Neuronal stem cell (in vitro differentiated cells): ENCODE measurements at regions not wholly inside any gene's neighbourhood (a gene's known extent, or its start where the extent isn't known, plus 50 kb on each side); places are given as distances from the start of the nearest gene placed in this dataset.

Source experiments
- DNase-seq: peaks from one replicate; pipeline ENCODE4 v3.0.0-alpha.2; 2013; ENCODE audit warnings: low spot score
- H2AFZ ChIP-seq: one replicate; pipeline ENCODE4 v1.6.1; 2013; ENCODE audit warnings: mild to moderate bottlenecking, low read length, inconsistent platforms
- H2AK5ac ChIP-seq: 2 replicates; pipeline ENCODE4 v1.6.1; 2013; ENCODE audit warnings: low read depth, mild to moderate bottlenecking, inconsistent platforms, low read length, moderate library complexity, mixed read lengths
- H2BK120ac ChIP-seq: 2 replicates; pipeline ENCODE4 v1.6.1; 2013; ENCODE audit warnings: low read depth, mild to moderate bottlenecking, inconsistent platforms, low read length, moderate library complexity, mixed read lengths
- H2BK12ac ChIP-seq: one replicate; pipeline ENCODE4 v1.6.1; 2013; ENCODE audit warnings: low read length, inconsistent platforms
- H2BK15ac ChIP-seq: 2 replicates; pipeline ENCODE4 v1.6.1; 2013; ENCODE audit warnings: mild to moderate bottlenecking, low read length, inconsistent platforms, mixed read lengths
- H2BK5ac ChIP-seq: one replicate; pipeline ENCODE4 v1.6.1; 2013; ENCODE audit warnings: inconsistent platforms, mild to moderate bottlenecking, low read length, moderate library complexity
- H3K14ac ChIP-seq: one replicate; pipeline ENCODE4 v1.6.1; 2013; ENCODE audit warnings: low read length, inconsistent platforms
- H3K18ac ChIP-seq: 2 replicates; pipeline ENCODE4 v1.6.1; 2013; ENCODE audit warnings: low read length, inconsistent platforms
- H3K23ac ChIP-seq: 2 replicates; pipeline ENCODE4 v1.6.1; 2013; ENCODE audit warnings: low read depth, mild to moderate bottlenecking, mixed read lengths, low read length, inconsistent platforms; ENCODE audit not compliant: poor library complexity
- H3K27ac ChIP-seq: replicated peaks from 3 replicates; pipeline ENCODE4 v1.5.1; 2013; ENCODE audit warnings: low read length, inconsistent platforms
- H3K27me3 ChIP-seq, 3 experiments: 2 replicates each; pipeline ENCODE4 v1.6.1; 2013; ENCODE audit warnings: low read length in 3 of 3, mild to moderate bottlenecking in 2 of 3, inconsistent platforms in 1 of 3, low read depth in 1 of 3, mixed read lengths in 1 of 3, moderate library complexity in 1 of 3; ENCODE audit not compliant: control insufficient read depth in 3 of 3, insufficient read depth in 3 of 3
- H3K36me3 ChIP-seq, 2 donors: replicated peaks in 1 of 2; 2 replicates each; pipeline ENCODE4 v1.6.1; 2013; ENCODE audit warnings: low read length in 2 of 2; ENCODE audit not compliant: control insufficient read depth in 2 of 2, insufficient read depth in 2 of 2
- H3K4ac ChIP-seq: 2 replicates; pipeline ENCODE4 v1.6.1; 2013; ENCODE audit warnings: inconsistent platforms, mild to moderate bottlenecking, low read length, moderate library complexity
- H3K4me1 ChIP-seq, 2 donors: 1 replicate in 1 of 2; 2 replicates in 1 of 2; pipeline ENCODE4 v1.6.1; 2013; ENCODE audit warnings: low read length in 2 of 2, low read depth in 1 of 2; ENCODE audit not compliant: control insufficient read depth in 2 of 2, insufficient read depth in 1 of 2
- H3K4me2 ChIP-seq: one replicate; pipeline ENCODE4 v1.6.1; 2013; ENCODE audit warnings: mild to moderate bottlenecking, low read length, inconsistent platforms; ENCODE audit not compliant: insufficient read depth, poor library complexity, severe bottlenecking
- H3K4me3 ChIP-seq, 2 donors: 2 replicates each; pipeline ENCODE4 v1.5.1; 2013; ENCODE audit warnings: low read length in 2 of 2, mild to moderate bottlenecking in 2 of 2, inconsistent platforms in 1 of 2, moderate library complexity in 1 of 2
- H3K79me1 ChIP-seq: one replicate; pipeline ENCODE4 v1.6.1; 2013; ENCODE audit warnings: low read depth, mild to moderate bottlenecking, inconsistent platforms, low read length, moderate library complexity
- H3K9ac ChIP-seq: one replicate; pipeline ENCODE4 v1.6.1; 2013; ENCODE audit warnings: mild to moderate bottlenecking, low read depth, low read length, inconsistent platforms; ENCODE audit not compliant: poor library complexity
- H3K9me3 ChIP-seq, 2 donors: replicated peaks in 1 of 2; 2 replicates each; pipeline versions ENCODE3 to v1.6.1; 2013; ENCODE audit warnings: low read length in 2 of 2, mild to moderate bottlenecking in 2 of 2, inconsistent platforms in 1 of 2, low read depth in 1 of 2, mixed read lengths in 1 of 2, moderate library complexity in 1 of 2; ENCODE audit not compliant: control insufficient read depth in 2 of 2, insufficient read depth in 1 of 2
- H4K8ac ChIP-seq: one replicate; pipeline ENCODE4 v1.6.1; 2013; ENCODE audit warnings: low read depth, mild to moderate bottlenecking, inconsistent platforms, low read length, moderate library complexity
- H4K91ac ChIP-seq: one replicate; pipeline ENCODE4 v1.6.1; 2013; ENCODE audit warnings: low read length, low read depth, mild to moderate bottlenecking, inconsistent platforms; ENCODE audit not compliant: poor library complexity
- WGBS, 2 donors: extraction: QIAGEN DNeasy Blood & Tissue Kit; methylation state at CpG; one replicate each; pipeline ENCODE4 v1.1.7; 2013; ENCODE audit warnings: missing lambda C conversion rate in 2 of 2, mixed read lengths in 1 of 2; ENCODE audit not compliant: insufficient read length in 2 of 2, insufficient replicate concordance in 1 of 2; ENCODE audit errors: extremely low coverage in 2 of 2; 5-methylcytosine and 5-hydroxymethylcytosine counted together

DNA sequence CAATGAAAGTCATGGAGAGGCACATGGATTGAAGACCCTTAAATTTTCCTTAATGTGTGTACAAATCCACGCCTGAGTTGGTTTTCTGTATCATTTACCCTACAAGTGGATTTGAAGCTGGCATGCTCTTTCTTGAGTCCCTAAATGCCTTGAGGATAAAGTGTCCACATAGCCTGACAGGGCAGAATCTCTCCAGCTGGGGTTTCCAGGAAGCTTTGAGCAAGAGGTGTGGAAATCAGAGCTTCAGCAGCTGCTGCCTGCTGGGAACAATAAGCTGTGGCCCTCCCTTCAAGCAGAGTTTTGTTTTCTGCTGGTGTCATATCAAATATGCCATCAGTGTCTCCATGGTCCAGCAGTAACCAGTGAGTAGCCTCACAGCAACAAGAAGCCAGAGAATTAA, 120.3 kb upstream of the SERTM1 start:
- Histone ChIP-seq H3K36me3 (no peaks in the 10 kb centered on the region), H3K9ac (no peak overlapping the region), H2BK5ac (no peak overlapping the region), H2BK15ac (no peak overlapping the region), H3K4me1 (peaks cover 0 to 4% of the 10 kb centered on the region in 2 donors), H2AFZ (no peak overlapping the region), H3K79me1 (no peaks in the 10 kb centered on the region), H3K4me2 (no peak overlapping the region), H3K27me3 (no peaks in the 10 kb centered on the region), H3K18ac (no peak overlapping the region), H3K4me3 (no peak overlapping the region), H2BK12ac (no peak overlapping the region), H3K27ac (no peak overlapping the region), H4K8ac (no peak overlapping the region), H3K14ac (no peak overlapping the region), H3K9me3 (no peaks in the 10 kb centered on the region), H2BK120ac (no peak overlapping the region), H3K4ac (no peak overlapping the region), H4K91ac (no peak overlapping the region), H3K23ac (no peak overlapping the region), H2AK5ac (no peak overlapping the region)
- no peak for DNase-seq
- WGBS, 2 donors: no CpG with 5 or more reads among the region's 1 CpG

DNA sequence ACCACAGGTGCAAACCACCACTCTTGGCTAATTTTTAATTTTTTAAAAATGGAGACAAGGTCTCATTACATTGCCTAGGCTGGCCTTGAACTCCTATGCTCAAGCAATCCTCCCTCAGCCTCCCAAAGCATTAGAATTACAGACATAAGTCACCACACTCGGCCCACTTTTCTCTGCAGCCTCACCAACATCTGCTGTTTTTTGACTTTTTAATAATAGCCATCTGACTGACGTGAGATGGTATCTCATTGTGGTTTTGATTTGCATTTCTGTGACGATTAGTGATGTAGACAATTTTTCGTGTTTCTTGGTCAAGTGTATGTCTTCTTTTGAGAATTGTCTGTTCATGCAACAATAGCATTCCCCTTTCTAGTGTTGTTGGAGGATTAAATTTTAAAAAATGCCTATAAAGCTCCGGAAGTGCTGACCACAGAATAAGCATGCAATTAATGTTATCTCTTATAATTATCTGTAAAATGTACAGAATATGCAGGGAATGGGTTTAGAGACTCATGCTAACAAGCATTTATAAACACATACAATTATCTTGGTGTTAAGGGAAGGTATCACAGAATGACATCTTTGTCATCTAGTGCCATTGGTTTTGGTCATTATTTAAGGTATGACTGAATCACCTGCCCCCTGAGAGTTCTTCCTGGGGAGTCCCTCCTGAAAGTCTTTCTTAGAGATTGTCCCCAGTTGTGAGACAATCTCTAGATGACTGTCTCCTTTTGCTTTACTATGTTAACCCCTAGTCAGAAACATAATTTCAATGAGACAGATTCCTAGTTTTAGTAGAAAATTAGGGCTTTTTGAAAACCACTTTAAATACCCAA, 118.5 kb upstream of the SERTM1 start:
- H2BK15ac ChIP-seq: no peak overlapping the region

GRCh38 chr13:36559375-36559774, 114.4 kb upstream of the SERTM1 start:
- H2AK5ac ChIP-seq: no peak overlapping the region
- no peak overlapping the region for H3K18ac ChIP-seq
- H2BK5ac ChIP-seq: no peak overlapping the region
- H4K8ac ChIP-seq: no peak overlapping the region
- H3K36me3 ChIP-seq: no peaks in the 10 kb centered on the region
- H3K9ac ChIP-seq: no peak overlapping the region
- H3K27me3 ChIP-seq: no peaks in the 10 kb centered on the region
- H3K4me1 ChIP-seq: peaks cover 0 to 4% of the 10 kb centered on the region in 2 donors
- H4K91ac ChIP-seq: no peak overlapping the region
- no peak overlapping the region for H2AFZ ChIP-seq
- H3K14ac ChIP-seq: no peak overlapping the region
- H3K23ac ChIP-seq: no peak overlapping the region
- DNase-seq: no peak
- H2BK12ac ChIP-seq: no peak overlapping the region
- no peaks in the 10 kb centered on the region for H3K79me1 ChIP-seq
- no peak overlapping the region for H3K4ac ChIP-seq
- H3K4me3 ChIP-seq: no peak overlapping the region
- H3K9me3 ChIP-seq: no peaks in the 10 kb centered on the region
- H2BK15ac ChIP-seq: no peak overlapping the region
- no peak overlapping the region for H3K27ac ChIP-seq
- H3K4me2 ChIP-seq: no peak overlapping the region
- WGBS, 2 donors: no CpG with 5 or more reads among the region's 3 CpGs
- H2BK120ac ChIP-seq: no peak overlapping the region

More for the DNA sequence above, 118.5 kb upstream of the SERTM1 start:
- no peaks in the 10 kb centered on the region for H3K9me3 ChIP-seq
- H2AK5ac ChIP-seq: no peak overlapping the region
- no peak overlapping the region for H3K18ac ChIP-seq
- H3K4ac ChIP-seq: no peak overlapping the region
- no CpG with 5 or more reads among the region's 5 CpGs for WGBS, 2 donors
- no peak overlapping the region for H3K14ac ChIP-seq
- no peaks in the 10 kb centered on the region for H3K79me1 ChIP-seq
- no peak overlapping the region for H3K23ac ChIP-seq
- no peak overlapping the region for H4K8ac ChIP-seq
- H2BK120ac ChIP-seq: no peak overlapping the region
- no peak overlapping the region for H3K27ac ChIP-seq
- no peak overlapping the region for H4K91ac ChIP-seq
- H3K4me1 ChIP-seq: no peaks in the 10 kb centered on the region
- no peak overlapping the region for H3K4me2 ChIP-seq
- no peak overlapping the region for H2BK12ac ChIP-seq
- no peak overlapping the region for H2BK5ac ChIP-seq
- no peak overlapping the region for H3K9ac ChIP-seq
- H3K27me3 ChIP-seq: no peaks in the 10 kb centered on the region
- no peak for DNase-seq
- no peaks in the 10 kb centered on the region for H3K36me3 ChIP-seq
- H2AFZ ChIP-seq: no peak overlapping the region
- H3K4me3 ChIP-seq: no peak overlapping the region

DNA sequence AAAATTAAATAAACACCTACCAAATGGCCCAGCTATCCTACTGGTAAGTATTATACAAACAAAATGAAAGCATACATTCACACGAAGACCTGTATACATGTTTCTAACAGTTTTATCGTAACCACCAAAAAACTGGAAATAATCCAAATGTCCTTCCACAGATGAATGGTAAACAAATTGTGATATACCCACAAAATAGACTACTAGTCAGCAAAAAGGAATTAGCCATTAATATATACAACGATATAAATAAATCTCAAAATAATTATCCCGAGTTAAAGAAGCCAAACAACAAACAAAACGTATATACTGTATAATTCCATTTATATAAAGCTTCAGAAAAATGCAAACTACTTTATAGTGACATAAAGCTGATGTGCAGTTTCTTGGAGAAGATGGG, 106.3 kb upstream of the SERTM1 start:
- Histone ChIP-seq H3K27me3 (no peaks in the 10 kb centered on the region), H4K91ac (no peak overlapping the region), H3K79me1 (no peaks in the 10 kb centered on the region), H3K27ac (no peak overlapping the region), H3K23ac (no peak overlapping the region), H2BK5ac (no peak overlapping the region), H3K36me3 (no peaks in the 10 kb centered on the region), H3K4ac (no peak overlapping the region), H3K9me3 (no peaks in the 10 kb centered on the region), H2AK5ac (no peak overlapping the region), H3K14ac (no peak overlapping the region), H2AFZ (no peak overlapping the region), H2BK12ac (no peak overlapping the region), H2BK120ac (no peak overlapping the region), H4K8ac (no peak overlapping the region), H3K4me2 (no peak overlapping the region), H2BK15ac (no peak overlapping the region), H3K18ac (no peak overlapping the region), H3K4me3 (no peak overlapping the region), H3K9ac (no peak overlapping the region), H3K4me1 (no peaks in the 10 kb centered on the region)
- DNase-seq: no peak
- WGBS, 2 donors: 100% methylated on average over 2 of the region's 5 CpGs; no CpG with 5 or more reads in 1 of the 2 donors
